ENCODE measurements at regions not wholly inside any gene's neighbourhood (a gene's known extent, or its start where the extent isn't known, plus 50 kb on each side); places are given as distances from the start of the nearest gene placed in this dataset.
"Not testable (repeated sequence)": the region's sequence is repeated elsewhere in the genome, so short reads cannot be mapped to it uniquely, and the experiment has no call there.

GRCh38 chr11:97705441-97705840, 1315.3 kb upstream of the CNTN5 start:
- not testable (repeated sequence) for TF ChIP-seq CTCF (IDR thresholded peaks at IDR 0.05; ENCODE audit: low read depth, low read length, missing input control); JUND (IDR thresholded peaks at IDR 0.05); HNF4G (IDR thresholded peaks at IDR 0.05); ZBTB33 (IDR thresholded peaks at IDR 0.05); SP1 (IDR thresholded peaks at IDR 0.05); ATF3 (IDR thresholded peaks at IDR 0.05); REST (IDR thresholded peaks at IDR 0.05); RAD21 (IDR thresholded peaks at IDR 0.05); GABPA (IDR thresholded peaks at IDR 0.05 in 1 of 2, conservative IDR thresholded peaks at IDR 0.05 in 1 of 2); EGR1 (IDR thresholded peaks at IDR 0.05; ENCODE audit: low read depth in 2 of 2); TAF1 (conservative IDR thresholded peaks at IDR 0.05)
